ENCODE measurements at regions not wholly inside any gene's neighbourhood (a gene's known extent, or its start where the extent isn't known, plus 50 kb on each side); places are given as distances from the start of the nearest gene placed in this dataset.
"Not testable (repeated sequence)": the region's sequence is repeated elsewhere in the genome, so short reads cannot be mapped to it uniquely, and the experiment has no call there.

DNA sequence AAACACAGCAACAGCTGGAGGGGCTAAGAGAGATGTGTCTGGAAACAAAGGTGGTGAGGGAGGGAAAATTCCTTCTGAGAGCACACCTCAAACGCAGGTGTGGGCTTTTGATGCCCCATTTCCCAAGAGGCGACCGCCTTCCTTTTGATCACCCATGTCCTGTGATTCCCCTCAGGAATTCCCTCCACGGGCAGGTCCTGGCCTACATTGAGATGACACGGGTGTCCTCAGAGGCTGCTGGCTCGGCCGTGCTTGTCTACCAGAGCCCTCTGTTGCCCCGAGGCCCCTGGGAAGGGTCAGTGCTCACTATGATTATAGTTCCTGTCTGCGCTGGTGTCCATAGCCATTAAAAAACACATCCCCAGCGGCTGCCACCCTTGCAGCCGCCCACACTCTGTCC, 242.6 kb downstream of the TFAP2C start:
- no peak for DNase-seq (ENCODE audit: low read depth, low spot score)

GRCh38 chr20:56872620-56873458, 243.7 kb downstream of the TFAP2C start:
- no peak for DNase-seq (ENCODE audit: low read depth, low spot score)

DNA sequence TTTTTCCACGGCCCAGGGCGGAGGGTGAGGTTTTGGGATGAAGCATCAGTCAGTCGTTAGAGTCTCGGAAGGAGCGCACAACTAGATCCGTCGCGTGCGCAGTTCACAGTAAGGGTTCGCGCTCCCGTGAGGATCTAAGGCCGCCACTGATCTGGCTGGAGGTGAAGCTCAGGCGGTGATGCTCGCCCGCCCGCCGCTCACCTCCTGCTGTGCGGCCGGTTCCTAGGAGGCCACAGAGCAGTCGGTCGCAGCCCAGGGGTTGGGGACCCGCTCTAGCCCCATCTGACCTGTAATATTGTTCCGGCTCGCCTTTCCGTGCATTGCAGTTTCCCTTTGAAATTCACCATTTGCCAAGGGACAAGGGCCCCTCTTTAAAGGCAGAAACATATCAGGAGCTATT, 244.7 kb downstream of the TFAP2C start:
- DNase-seq (ENCODE audit: low read depth, low spot score): no peak

GRCh38 chr20:56875052-56875659, 246.1 kb downstream of the TFAP2C start:
- peak; percentile 69 for DNase-seq (ENCODE audit: low read depth, low spot score)

GRCh38 chr20:56875803-56876202, 246.7 kb downstream of the TFAP2C start:
- DNase-seq (ENCODE audit: low read depth, low spot score): no peak

- DNase-seq (ENCODE audit: low read depth, low spot score): no peak
These were observed 256.4 kb downstream of the TFAP2C start for GRCh38 chr20:56885521-56885920.

DNA sequence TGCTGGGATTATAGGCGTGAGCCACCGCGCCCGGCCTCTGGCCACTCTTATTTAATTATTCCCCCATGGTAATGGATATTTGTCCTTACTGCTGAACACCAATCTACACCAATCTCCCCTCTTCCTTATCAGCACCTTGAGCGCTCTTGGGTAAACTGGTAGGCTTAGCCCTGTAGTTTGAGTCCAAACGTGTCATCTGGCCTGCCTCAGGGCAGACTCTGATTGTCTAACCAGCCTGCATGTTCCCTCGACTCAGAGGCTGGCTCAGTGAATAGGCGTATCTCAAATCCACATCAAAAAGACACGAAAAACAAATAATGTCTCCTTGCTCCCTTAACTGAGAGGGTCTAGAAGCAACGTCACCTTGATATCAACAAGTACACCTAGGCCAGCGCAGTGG, 260.9 kb downstream of the TFAP2C start:
- no peak for DNase-seq (ENCODE audit: low read depth, low spot score)

DNA sequence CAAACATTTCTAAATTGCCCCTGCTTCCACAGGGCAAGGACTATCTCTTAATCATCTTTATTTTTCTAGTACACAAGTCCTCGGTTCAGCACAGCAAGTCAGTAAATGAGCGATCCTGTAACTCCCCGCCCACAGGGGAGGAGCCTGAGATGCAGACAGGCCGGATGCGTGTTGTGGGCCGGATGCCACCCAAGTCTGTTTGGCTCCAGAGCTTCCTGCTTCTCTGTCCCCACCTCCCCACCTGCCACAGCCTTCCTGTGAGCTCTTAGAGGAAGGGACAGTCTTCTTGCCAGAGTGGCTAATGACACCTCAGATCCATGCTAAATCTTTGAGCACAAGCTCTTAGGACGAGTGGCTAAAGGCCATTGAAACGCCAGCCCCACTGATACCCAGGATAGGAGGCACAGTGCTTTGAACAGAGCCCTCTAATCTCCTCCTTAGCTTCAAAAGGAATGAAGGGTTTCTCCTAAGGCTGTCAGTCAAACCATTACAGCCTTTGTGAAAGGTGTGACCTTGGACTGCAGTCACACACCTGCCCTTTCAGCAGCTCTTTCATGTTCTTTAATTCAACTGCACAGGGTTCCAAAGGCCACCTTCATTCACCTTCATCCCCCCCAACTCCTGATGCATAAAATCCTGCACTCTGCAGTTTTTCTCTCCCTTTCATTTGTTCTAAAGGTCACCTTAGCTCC, 264.3 kb downstream of the TFAP2C start:
- no peak for DNase-seq (ENCODE audit: low read depth, low spot score)

GRCh38 chr20:56896447-56896846, 267.3 kb downstream of the TFAP2C start:
- no peak for DNase-seq (ENCODE audit: low read depth, low spot score)

DNA sequence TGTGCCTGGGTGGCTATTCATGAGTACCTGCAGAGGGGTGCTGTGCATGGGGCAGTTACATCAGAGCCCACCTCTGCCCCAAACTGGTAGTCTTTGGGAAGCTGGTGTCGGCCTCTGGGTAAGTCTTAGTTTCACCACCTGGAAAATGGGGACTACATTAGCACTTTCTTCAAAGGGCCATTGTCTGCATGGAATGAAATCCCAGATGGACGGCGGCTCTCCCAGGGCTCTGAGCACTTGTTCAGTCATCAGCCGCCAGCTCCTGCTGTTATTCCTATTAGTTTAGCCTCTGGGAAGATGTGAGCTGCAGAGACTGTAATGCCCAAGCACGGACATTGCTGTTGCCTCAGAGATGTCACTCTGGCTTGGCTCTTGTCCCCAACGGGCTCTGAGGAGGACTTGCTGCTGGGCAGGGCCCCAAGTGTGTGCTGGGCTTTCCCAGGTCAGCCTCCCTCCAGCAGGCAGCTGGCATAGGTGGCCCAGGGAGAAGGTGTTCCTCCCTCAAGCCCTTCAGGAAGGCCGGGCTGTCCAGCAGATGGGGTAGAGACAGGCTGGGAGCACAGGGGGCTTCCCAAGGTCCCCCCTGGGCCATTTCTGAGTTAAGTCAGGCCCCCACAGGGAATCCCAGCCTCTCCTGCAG, 268.3 kb downstream of the TFAP2C start:
- no peak for DNase-seq (ENCODE audit: low read depth, low spot score)

DNA sequence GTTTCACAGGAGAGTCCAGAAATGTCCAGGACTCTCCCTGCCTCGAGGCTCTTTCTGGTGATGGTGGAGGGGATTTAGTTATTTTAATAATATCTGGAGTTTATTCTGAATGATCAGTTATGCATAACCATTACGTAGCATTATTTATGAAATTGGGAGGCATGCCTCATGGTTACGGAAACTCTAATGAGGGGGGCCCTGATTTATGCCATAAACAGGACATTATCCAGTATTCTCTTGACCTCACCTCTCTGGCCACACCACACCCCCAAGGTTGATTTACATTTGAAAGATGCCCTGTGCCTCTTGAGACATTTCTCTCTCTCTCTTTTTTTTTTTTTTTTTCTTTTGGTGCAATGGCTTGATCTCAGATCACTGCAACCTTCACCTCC, 268.8 kb downstream of the TFAP2C start:
- no peak for DNase-seq (ENCODE audit: low read depth, low spot score)

DNA sequence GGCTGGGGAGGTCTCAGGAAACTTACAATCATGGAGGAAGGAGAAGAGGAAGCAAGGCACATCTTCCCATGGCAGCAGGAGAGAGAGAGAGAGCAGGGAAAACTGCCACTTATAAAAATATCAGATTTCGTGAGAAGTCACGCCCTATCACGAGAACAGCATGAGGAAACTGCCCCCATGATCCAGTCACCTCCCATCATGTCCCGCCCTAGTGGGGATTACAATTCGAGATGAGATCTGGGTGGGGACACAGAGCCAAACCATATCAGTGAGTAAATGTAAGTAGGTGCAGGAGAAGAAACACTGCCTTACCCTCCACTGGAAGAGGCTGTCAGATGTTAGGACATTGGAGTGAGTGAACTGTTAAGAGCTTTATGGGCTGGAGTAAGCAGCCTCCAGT, 270.4 kb downstream of the TFAP2C start:
- DNase-seq (ENCODE audit: low read depth, low spot score): no peak

- no peak for DNase-seq (ENCODE audit: low read depth, low spot score)
These were observed 271.1 kb downstream of the TFAP2C start for GRCh38 chr20:56900252-56900651.

DNA sequence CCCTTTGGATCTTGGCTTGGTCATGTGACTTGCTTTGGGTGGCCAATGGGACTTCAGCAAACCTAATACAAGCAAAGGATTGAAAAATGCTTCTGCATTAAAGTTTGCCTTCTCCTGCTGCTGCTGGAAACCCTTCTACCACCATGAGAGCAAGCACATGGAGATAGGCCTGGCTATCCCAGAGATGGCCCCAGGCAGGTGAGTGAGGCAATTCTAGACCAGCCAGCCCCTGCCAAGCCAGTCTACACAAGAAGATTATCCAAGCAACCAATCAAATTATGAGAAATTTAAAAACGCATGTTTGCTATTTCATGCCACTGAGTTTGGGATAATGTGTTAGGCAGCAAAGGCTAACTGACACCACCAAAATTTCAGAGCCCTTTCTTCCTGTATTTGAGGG, 274.3 kb downstream of the TFAP2C start:
- DNase-seq (ENCODE audit: low read depth, low spot score): no peak

GRCh38 chr20:56903858-56904257, 274.8 kb downstream of the TFAP2C start:
- no peak for DNase-seq (ENCODE audit: low read depth, low spot score)

DNA sequence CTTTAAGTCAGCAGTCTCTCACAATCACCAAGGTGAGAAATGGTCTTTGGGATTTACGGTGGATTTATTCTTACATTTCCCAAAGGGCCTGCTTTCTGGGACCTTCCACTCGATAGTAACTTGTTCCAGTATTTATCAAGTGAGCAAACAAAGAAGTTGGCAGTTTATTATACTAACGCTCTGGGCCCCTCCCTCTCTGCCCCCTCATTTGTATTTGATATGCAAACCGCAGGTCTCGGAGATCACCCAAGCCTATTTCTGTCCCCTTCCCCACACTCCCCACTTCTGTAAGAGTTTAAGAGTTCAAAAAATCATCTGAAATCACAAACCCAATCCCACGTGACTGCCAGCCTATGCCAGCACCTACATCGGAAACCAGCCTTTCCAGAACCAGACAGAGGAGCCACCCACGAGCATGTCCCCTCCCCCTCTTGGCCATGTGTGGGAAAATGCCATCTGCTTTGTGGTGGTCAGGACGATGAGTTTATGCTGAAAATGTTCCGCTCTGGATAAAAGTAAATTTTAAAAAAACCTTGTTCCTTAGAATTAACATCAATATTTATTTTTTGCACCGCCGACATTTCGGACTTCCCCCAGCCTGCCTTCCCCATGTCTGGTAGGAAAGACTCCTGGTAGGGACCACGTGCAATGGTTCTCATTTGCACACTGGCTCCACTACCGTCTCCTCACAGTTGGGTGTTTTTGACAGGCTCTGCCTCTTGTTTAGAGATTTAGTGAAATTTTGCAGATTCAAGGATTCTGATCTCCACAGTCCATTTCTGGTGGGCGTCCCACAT, 281.0 kb downstream of the TFAP2C start:
- no peak for DNase-seq (ENCODE audit: low read depth, low spot score)

DNA sequence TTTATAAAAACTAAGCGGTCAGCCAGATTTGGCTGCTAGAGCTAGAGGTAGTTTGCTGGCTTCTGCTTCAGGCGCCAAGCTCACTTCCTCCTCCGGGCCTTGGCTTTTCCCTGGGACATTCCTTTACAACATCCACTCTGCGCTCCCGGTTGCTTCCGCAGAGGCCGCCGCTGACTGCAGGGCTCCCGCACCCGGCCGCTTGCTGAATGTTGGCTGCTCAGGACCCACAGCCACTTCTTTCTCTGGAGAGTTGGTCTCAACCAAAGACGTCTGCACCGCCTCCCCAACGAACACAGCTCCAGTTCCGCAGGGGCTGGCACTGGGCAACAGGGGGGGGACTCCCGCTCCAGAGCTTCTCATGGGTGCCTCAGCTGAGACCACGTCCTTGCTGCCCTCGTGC, 282.8 kb downstream of the TFAP2C start:
- DNase-seq (ENCODE audit: low read depth, low spot score): no peak

DNA sequence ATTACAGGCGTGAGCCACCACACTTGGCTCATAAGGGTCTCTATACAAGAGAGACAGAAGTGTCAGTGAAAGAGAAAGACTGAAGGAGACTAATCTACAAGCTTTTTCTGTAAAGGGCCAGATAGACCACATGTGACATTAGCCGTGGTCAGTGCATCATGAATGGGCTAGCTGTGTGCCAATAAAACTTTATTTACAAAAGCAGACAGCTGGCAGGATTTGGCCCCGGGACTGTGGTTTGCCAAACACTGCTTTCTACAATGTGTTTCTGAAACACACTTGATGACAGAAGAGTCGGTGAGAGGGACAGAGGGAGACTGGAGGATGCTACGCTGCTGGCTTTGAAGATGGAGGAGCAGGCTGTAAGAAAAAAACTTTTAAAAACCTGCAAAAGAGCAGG, 285.4 kb downstream of the TFAP2C start:
- no peak for DNase-seq (ENCODE audit: low read depth, low spot score)

DNA sequence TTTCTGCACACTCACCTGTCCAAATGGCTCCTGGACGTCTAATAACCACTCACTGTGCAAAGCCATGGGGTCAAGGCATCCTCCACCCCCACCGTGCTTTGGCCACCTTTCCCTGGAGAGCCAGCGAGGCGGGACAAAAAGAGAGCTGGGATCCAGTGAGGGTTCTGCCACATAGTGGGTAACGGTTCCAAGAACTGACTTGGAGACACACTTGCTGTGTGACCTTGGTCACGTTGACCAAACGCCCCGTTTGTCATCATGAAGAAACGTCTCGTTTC, 287.2 kb downstream of the TFAP2C start:
- DNase-seq (ENCODE audit: low read depth, low spot score): no peak

DNA sequence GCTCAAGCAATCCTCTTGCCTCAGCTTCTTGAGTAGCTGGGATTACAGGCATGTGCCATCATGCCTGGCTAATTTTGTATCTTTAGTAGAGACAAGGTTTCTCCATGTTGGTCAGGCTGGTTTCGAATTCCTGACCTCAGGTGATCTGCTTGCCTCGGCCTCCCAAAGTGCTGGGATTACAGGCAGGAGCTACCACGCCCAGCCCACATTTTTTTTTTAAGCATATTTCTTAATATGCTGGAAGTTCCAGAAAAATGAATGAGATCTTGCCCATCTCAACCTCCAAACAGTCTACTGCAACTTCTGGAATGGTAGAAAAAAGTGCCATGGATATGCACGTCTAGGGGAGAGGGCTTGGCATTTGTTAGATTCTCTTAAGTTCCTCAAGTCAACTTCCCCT, 290.9 kb downstream of the TFAP2C start:
- not testable (repeated sequence) for DNase-seq (ENCODE audit: low read depth, low spot score)

DNA sequence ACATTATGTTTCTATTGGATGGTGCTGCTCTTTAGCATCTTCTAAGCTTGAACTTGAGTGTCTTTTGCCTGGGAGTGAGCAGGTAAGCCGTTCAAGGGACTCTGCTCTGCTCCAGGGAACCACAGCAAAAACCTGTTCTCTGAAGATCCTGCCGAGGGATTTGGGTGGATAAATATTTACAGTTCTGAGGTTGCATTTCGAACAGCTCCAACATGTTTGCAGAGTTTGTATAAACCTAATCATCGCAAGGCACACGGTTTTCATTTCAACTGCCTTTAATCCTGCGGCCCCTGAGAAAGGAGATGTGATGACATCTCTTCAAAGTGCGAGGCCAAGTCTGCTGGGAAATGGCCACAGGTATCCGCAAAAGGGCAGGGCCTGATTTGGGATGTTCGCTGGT, 293.4 kb downstream of the TFAP2C start:
- no peak for DNase-seq (ENCODE audit: low read depth, low spot score)

Data from astrocyte of the hippocampus (primary cell).